Ishikawa (cell line): ENCODE measurements at regions not wholly inside any gene's neighbourhood (a gene's known extent, or its start where the extent isn't known, plus 50 kb on each side); places are given as distances from the start of the nearest gene placed in this dataset.

Source experiments
- CEBPB ChIP-seq: IDR thresholded peaks from 2 replicates; pipeline ENCODE4 v1.6.1; 2012
- EGR1 ChIP-seq: IDR thresholded peaks from 2 replicates; pipeline ENCODE4 v1.6.1; 2012
- FOXM1 ChIP-seq: IDR thresholded peaks from 2 replicates; pipeline ENCODE4 v1.6.1; 2012; ENCODE audit warnings: low read depth, borderline replicate concordance
- MAX ChIP-seq: IDR thresholded peaks from 2 replicates; pipeline ENCODE4 v1.6.1; 2012
- RAD21 ChIP-seq: IDR thresholded peaks from 2 replicates; pipeline ENCODE4 v1.6.1; 2012; ENCODE audit warnings: low read depth
- YY1 ChIP-seq: IDR thresholded peaks from 2 replicates; pipeline ENCODE4 v1.6.1; 2012; ENCODE audit warnings: low read depth
- ZBTB7A ChIP-seq: IDR thresholded peaks from 2 replicates; pipeline ENCODE4 v1.6.1; 2012; ENCODE audit warnings: low read depth

GRCh38 chr13:61252213-61252612, 163.4 kb downstream of the PCDH20 start:
- TF ChIP-seq CEBPB (no peak), EGR1 (no peak), YY1 (no peak), MAX (no peak), ZBTB7A (no peak), FOXM1 (no peak), RAD21 (no peak)
